NOMO-1 (cell line): ENCODE measurements at regions not wholly inside any gene's neighbourhood (a gene's known extent, or its start where the extent isn't known, plus 50 kb on each side); places are given as distances from the start of the nearest gene placed in this dataset.

Source experiments
- DNase-seq, 2 experiments: peaks; one replicate each; lab custom pipeline; 2025; ENCODE audit not compliant: unreplicated experiment in 2 of 2; lab: John Stamatoyannopoulos, UW

DNA sequence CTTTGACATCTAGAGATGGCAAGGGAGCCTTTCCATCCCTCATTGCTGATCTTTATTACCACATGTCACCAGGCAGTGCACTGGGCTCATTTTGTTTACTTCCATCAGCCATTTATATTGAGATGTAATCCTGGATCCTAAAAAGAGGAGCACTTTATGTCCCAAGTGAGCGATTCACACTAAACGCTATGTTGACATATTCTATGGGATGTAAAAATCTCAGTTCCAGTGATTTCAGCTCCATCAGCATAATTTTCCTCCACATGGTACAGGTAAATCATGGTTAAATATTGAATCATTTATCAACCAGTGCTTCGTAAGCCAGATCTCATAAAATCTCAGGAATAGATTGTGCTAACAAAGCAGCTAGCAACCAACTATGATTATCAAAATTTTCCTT is 634.8 kb upstream of the PLXNA2 start:
- no peak for DNase-seq

GRCh38 chr1:208880433-208881100 is 636.4 kb upstream of the PLXNA2 start:
- DNase-seq = no peak

DNA sequence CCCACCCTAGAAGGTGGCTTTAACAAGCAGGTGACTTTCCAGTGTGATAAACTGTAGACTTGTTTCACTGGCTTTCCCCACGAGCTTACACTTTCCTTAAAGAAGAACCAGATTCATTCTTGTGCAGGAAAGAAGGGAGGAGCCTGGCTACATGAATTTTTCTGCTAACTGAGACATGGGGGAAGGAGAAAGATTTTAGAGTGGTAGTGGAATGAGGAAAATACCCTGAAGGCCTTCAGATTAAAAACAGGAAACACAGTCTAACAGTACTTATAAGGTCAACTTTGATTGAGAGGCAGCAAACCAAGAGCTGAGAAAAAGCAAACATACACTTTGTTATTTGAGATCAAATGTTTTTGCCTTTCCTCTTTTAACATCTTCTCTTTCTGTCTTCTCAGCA is 640.9 kb upstream of the PLXNA2 start:
- no peak for DNase-seq

- DNase-seq = no peak
These were observed 641.5 kb upstream of the PLXNA2 start for GRCh38 chr1:208885650-208886049.

- no peak for DNase-seq
These were observed 644.2 kb upstream of the PLXNA2 start for GRCh38 chr1:208888376-208888775.

DNA sequence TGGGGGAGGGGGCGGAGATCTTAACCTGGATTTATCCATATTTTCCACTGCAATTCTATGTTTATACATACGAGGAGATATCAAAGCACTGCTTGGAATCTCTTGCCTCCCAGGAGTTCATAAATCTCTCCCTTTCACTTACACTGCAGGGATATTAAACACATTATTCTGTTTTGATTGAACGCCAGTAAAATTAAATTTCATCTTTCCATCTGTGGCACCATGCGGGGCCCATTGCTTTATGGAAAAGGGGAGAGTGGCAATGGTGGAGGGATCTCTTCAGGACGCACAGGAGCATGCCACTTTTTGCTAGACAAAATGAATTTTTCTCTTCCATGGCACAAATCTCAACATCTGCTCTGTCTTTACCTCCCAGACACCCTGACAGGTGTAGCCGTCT is 648.0 kb upstream of the PLXNA2 start:
- DNase-seq = no peak

DNA sequence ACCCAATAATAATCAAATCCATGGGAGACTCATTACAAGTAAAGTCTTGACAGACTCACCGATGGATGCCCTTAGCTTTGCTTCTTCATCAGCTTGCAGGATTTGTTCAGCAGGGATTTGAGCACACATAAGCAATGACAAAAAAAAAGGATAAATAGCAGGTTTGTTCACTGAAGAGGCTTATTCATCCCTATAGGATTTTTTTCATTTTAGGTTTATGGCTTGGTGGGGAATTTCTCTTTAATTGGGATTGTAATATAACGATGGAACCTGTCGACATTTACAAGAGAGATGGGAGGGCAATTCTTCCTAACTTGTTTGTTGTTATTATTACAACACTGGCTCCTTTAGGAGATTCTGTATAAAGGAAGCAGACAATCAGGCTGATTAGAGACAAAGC is 649.1 kb upstream of the PLXNA2 start:
- no peak for DNase-seq

- DNase-seq = no peak
These were observed 651.0 kb upstream of the PLXNA2 start for GRCh38 chr1:208895181-208895580.

- DNase-seq = no peak
These were observed 651.6 kb upstream of the PLXNA2 start for GRCh38 chr1:208895820-208896219.

- DNase-seq = no peak
These were observed 652.6 kb upstream of the PLXNA2 start for GRCh38 chr1:208896768-208897167.

GRCh38 chr1:208899438-208899837 is 655.3 kb upstream of the PLXNA2 start:
- no peak for DNase-seq

DNA sequence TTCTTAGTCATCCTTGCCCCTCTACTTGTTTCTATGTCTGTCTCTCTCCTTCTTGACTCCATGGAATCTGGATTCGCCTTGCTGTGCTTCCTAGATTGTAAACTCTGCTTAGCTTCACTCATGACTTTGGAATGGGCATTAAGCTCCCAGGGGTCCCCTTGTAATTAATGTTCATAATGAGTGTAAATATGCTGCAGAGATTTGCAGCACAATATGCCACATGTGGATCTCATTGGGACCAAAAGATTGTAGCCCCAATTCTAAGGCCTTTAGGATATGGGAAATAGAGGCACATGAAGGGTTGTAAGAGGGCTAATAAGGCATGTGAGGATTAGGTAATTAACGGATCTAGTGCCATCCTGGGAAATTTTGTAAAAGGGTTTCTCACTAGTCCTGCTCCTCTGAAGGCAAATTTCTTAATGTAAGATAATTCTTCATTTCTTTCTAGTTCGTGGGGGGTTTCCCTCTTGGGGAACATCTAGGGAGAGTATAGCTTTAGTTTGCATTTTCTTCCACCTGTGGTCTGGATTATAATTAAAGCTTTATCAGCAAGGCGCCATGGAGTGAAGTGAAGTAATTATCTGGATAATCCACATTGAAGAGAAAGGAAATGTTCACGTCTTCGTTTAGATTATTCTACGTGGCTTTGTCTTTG is 659.2 kb upstream of the PLXNA2 start:
- no peak for DNase-seq

DNA sequence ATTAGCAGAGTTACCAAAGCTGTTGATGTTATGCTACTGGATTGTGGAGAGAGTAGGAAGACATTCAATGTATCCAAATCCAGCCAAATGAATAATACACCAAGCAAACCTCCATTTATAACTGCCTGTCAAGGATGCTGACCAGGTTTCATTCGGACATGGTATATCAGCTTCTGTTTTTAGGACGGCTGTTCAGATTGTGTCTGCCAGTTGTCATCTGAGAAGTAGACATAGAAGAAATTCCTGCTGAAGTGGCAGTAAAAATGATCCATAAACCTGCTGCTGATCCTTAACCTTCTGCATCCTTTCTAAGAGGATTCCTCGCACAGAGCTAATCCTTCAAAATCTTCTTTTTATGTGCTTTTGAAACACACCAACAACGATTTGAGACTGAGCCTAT is 663.6 kb upstream of the PLXNA2 start:
- DNase-seq = no peak

- no peak for DNase-seq
These were observed 665.1 kb upstream of the PLXNA2 start for GRCh38 chr1:208909011-208909984.

DNA sequence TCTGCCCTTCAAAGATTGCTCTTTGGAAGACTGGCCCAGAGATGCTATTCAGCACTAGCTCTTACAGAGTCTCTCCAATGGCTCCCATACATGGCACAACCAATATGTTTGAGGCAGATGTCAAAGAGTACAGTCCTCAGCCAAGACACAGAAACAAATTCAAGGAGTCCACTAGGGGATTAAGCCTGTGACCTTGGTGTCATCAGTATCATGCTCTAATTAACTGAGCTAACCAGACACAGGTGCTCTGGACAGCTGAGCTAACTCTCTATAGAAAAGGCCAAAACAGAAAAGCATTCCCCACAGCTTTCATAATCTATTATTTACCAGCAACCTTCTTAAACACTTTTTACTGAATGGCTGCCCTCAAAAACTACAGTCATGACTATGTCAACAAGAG is 666.0 kb upstream of the PLXNA2 start:
- DNase-seq = no peak

- no peak for DNase-seq
These were observed 666.2 kb upstream of the CAMK1G start for GRCh38 chr1:208917281-208917680.

DNA sequence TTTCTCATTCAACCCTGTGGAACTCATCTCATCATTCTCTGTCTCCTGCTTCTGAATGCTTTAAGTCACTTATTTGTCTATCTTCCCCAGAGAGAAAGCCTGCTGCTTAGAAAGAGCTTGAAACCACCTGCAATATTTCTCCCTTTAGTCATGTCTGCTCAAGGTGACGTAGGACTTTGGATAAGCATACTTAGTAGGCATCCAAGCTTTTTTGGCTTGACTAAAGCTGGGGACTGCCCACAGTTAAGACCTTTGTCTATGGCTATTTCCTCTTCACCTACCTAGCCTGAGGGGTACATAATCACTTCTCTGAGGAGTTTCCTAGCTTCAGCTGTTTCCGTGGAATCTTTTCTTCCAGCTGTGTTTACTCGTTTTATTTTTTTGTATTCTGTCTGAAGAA is 665.8 kb upstream of the CAMK1G start:
- no peak for DNase-seq

DNA sequence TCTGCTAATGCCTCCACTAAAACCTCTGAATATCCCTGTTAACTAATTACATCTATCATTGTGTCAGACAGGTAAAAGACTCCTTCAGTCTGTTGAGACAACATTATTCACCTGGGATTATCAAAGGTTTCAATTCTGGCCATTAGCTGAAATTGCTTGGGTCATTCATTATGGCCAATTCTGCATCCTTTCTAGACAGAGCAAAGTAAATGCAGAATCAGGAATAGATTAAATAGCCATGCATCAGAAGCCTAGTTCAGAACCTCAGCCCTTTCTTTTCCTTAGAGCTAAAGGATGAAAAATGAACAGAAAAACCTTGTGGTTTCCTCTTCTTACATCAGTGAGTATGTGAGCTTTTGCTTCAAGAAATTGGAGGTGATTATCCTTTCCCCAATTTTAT is 665.4 kb upstream of the CAMK1G start:
- no peak for DNase-seq

- DNase-seq = no peak
These were observed 664.1 kb upstream of the CAMK1G start for GRCh38 chr1:208919371-208919770.

- no peak for DNase-seq
These were observed 662.3 kb upstream of the CAMK1G start for GRCh38 chr1:208921259-208921658.

DNA sequence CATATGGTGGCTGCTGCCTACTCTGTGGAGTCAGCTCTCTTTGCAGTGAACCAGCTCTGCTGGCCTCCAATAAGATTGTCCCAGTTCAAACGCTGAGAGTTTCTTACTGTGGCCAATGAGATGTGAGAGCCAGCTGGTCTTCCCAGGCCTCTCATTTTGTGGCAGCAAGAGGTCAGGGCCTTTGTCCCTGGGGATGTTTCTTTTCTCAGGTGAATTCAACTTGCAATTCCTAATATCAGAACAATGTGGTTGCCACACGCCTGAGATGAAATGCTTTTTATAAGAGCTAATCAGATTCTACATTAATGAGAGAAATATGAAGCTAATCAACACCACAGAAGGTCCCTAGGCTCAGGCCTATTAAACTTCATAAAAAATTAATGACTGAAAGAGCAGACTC is 660.1 kb upstream of the CAMK1G start:
- no peak for DNase-seq
